Bronchial epithelial cell (primary cell): ENCODE measurements at regions not wholly inside any gene's neighbourhood (a gene's known extent, or its start where the extent isn't known, plus 50 kb on each side); places are given as distances from the start of the nearest gene placed in this dataset.

Source experiments
- DNase-seq: peaks from one replicate; pipeline ENCODE4 v3.0.0-alpha.2; 2010; ENCODE audit warnings: low read depth
- FAIRE-seq: peaks from 2 replicates; lab custom pipeline; 2011; peaks lifted over from hg19 to GRCh38; lab: Jason Lieb, UNC
- H3K27me3 ChIP-seq: 2 replicates; pipeline ENCODE4 v1.5.1; 2011; ENCODE audit warnings: low read length; ENCODE audit not compliant: control insufficient read depth, insufficient read depth
- H3K36me3 ChIP-seq: 2 replicates; pipeline ENCODE4 v1.5.1; 2011; ENCODE audit warnings: low read length; ENCODE audit not compliant: control insufficient read depth, insufficient read depth
- H3K4me3 ChIP-seq: 2 replicates; pipeline ENCODE4 v1.5.1; 2011; ENCODE audit warnings: mild to moderate bottlenecking, low read depth, low read length, control low read depth
- CTCF ChIP-seq: IDR thresholded peaks from 2 replicates; pipeline ENCODE4 v1.5.1; 2011; ENCODE audit warnings: mild to moderate bottlenecking, moderate library complexity, low read length, control low read depth, inconsistent platforms; ENCODE audit not compliant: insufficient read depth, severe bottlenecking

- H3K4me3 ChIP-seq = no peak overlapping the region
- no peaks in the 10 kb centered on the region for H3K36me3 ChIP-seq
- DNase-seq (no peak), FAIRE-seq (no peak)
- H3K27me3 ChIP-seq = no peaks in the 10 kb centered on the region
- no peak for TF ChIP-seq CTCF
Observed at GRCh38 chr5:153094333-153094732, 396.1 kb upstream of the GRIA1 start.

DNA sequence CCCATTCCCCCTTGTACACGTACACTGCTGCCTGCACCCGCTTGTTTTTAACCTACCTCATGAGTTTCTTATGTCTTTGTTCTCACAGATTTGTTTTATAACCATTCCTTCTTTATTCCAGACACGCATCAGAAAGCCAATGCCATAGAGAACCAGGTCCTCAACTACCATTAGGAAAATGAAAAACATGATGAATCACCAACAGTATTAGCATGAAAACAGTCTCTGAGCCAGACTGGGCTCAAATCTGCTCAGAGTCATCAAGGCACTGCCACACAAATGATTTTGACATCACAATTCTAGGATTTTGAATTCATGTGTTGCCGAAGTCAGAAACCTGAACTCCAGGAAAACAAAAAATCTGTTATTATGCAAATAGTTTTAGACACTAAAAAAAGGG, 394.1 kb upstream of the GRIA1 start:
- TF ChIP-seq CTCF = no peak
- Histone ChIP-seq H3K27me3 (no peaks in the 10 kb centered on the region), H3K36me3 (no peaks in the 10 kb centered on the region), H3K4me3 (no peak overlapping the region)
- FAIRE-seq (no peak), DNase-seq (no peak)

DNA sequence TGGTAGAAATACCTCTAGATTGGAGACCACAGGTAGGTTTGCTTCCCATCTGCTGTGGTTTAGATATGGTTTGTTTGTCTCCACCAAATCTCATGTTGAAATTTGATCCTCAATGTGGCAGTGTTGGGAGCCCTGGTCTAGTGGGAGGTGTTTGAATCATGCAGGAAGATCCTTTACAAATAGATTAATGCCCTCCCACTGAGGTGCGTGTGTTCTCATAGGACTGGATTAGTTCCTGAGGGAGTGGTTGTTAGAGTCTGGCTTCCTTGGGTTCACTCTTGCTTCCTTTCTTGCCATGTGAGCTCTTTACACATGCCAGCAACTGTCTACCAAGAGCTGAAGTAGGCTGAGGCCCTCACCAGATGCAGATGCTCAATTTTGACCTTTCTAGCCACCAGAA, 391.1 kb upstream of the GRIA1 start:
- H3K27me3 ChIP-seq = no peaks in the 10 kb centered on the region
- peak; percentile 36 for FAIRE-seq
- TF ChIP-seq CTCF = no peak

GRCh38 chr5:153101235-153102180, 389.0 kb upstream of the GRIA1 start:
- DNase-seq (no peak), FAIRE-seq (no peak)
- Histone ChIP-seq H3K27me3 (no peaks in the 10 kb centered on the region), H3K36me3 (no peaks in the 10 kb centered on the region), H3K4me3 (no peak overlapping the region)
- no peak for TF ChIP-seq CTCF

More for the DNA sequence above, 391.1 kb upstream of the GRIA1 start:
- no peak for DNase-seq
- H3K4me3 ChIP-seq = no peak overlapping the region
- H3K36me3 ChIP-seq = no peaks in the 10 kb centered on the region

DNA sequence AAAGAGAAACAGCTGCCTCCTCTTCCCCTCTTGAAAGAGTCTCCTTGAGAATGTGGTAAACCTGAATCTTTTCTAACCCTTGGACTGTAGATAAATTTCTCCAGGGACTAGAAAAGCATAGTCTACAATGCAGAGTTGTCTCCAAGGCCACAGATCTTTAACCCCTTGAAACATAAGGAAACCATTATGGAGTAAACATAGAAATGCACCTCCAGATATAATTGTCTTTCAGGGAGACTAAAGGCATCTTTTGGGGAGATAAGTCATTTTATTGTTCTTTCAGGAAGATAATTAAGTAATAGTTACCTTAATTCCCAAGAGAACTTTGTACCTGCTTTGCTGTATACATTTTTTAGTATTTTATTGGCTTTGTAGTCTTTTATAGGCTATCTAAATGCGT, 373.6 kb upstream of the GRIA1 start:
- FAIRE-seq = no peak
- no peaks in the 10 kb centered on the region for H3K36me3 ChIP-seq
- no peak for DNase-seq
- H3K4me3 ChIP-seq = no peak overlapping the region
- no peaks in the 10 kb centered on the region for H3K27me3 ChIP-seq
- TF ChIP-seq CTCF = no peak

- TF ChIP-seq CTCF = no peak
- no peaks in the 10 kb centered on the region for H3K27me3 ChIP-seq
- no peak for FAIRE-seq
- no peaks in the 10 kb centered on the region for H3K36me3 ChIP-seq
- no peak for DNase-seq
- H3K4me3 ChIP-seq = no peak overlapping the region
Observed at GRCh38 chr5:153118018-153118417, 372.5 kb upstream of the GRIA1 start.
